ENCODE measurements at regions not wholly inside any gene's neighbourhood (a gene's known extent, or its start where the extent isn't known, plus 50 kb on each side); places are given as distances from the start of the nearest gene placed in this dataset.

GRCh38 chr2:71934595-71935261 lies 212.9 kb downstream of the CYP26B1 start:
- H3K9ac ChIP-seq (ENCODE audit: low read length) = no peak overlapping the region
- no peaks in the 10 kb centered on the region for H3K36me3 ChIP-seq (ENCODE audit: low read length)
- no peaks in the 10 kb centered on the region for H4K20me1 ChIP-seq (ENCODE audit: low read depth, low read length)
- no peak overlapping the region for H3K4me3 ChIP-seq (ENCODE audit: insufficient read depth, low read length, poor library complexity, severe bottlenecking)
- no peaks in the 10 kb centered on the region for H3K79me2 ChIP-seq (ENCODE audit: insufficient read depth, low read length)
- no peak overlapping the region for H3K4me2 ChIP-seq (ENCODE audit: low read depth, low read length, poor library complexity, severe bottlenecking)
- H3F3A ChIP-seq (ENCODE audit: insufficient read depth) = no peaks in the 10 kb centered on the region
- H2AFZ ChIP-seq (ENCODE audit: low read depth, low read length, severe bottlenecking) = no peak overlapping the region
- no peak for TF ChIP-seq CTCF (IDR thresholded peaks at IDR 0.05; ENCODE audit: insufficient read depth, low read length, poor library complexity, severe bottlenecking)
- TF ChIP-seq EZH2phosphoT487 (conservative IDR thresholded peaks at IDR 0.05; ENCODE audit: low read length) = no peak
- H3K9me3 ChIP-seq (ENCODE audit: insufficient read depth, low read length) = no peaks in the 10 kb centered on the region
- H3K9me2 ChIP-seq (replicated peaks; ENCODE audit: insufficient read depth, low read length) = no peaks in the 10 kb centered on the region
- H3K27ac ChIP-seq (ENCODE audit: low read depth, low read length) = no peak overlapping the region
- H3K27me3 ChIP-seq (ENCODE audit: low read length) = no peaks in the 10 kb centered on the region

GRCh38 chr2:71934320-71934593 lies 213.4 kb downstream of the CYP26B1 start:
- Histone ChIP-seq H3K9me3 (ENCODE audit: insufficient read depth, low read length) (no peaks in the 10 kb centered on the region), H3K9ac (ENCODE audit: low read length) (no peak overlapping the region), H3K9me2 (replicated peaks; ENCODE audit: insufficient read depth, low read length) (no peaks in the 10 kb centered on the region), H3K79me2 (ENCODE audit: insufficient read depth, low read length) (no peaks in the 10 kb centered on the region), H3F3A (ENCODE audit: insufficient read depth) (no peaks in the 10 kb centered on the region), H3K36me3 (ENCODE audit: low read length) (no peaks in the 10 kb centered on the region), H2AFZ (ENCODE audit: low read depth, low read length, severe bottlenecking) (no peak overlapping the region), H4K20me1 (ENCODE audit: low read depth, low read length) (no peaks in the 10 kb centered on the region), H3K4me2 (ENCODE audit: low read depth, low read length, poor library complexity, severe bottlenecking) (no peak overlapping the region), H3K27me3 (ENCODE audit: low read length) (no peaks in the 10 kb centered on the region), H3K4me3 (ENCODE audit: insufficient read depth, low read length, poor library complexity, severe bottlenecking) (no peak overlapping the region), H3K27ac (ENCODE audit: low read depth, low read length) (no peak overlapping the region)
- TF ChIP-seq CTCF (IDR thresholded peaks at IDR 0.05; ENCODE audit: insufficient read depth, low read length, poor library complexity, severe bottlenecking) (no peak), EZH2phosphoT487 (conservative IDR thresholded peaks at IDR 0.05; ENCODE audit: low read length) (no peak)

GRCh38 chr2:71933467-71934319 lies 214.0 kb downstream of the CYP26B1 start:
- Histone ChIP-seq H3K9me2 (replicated peaks; ENCODE audit: insufficient read depth, low read length) (no peaks in the 10 kb centered on the region), H3K4me2 (ENCODE audit: low read depth, low read length, poor library complexity, severe bottlenecking) (no peak overlapping the region), H2AFZ (ENCODE audit: low read depth, low read length, severe bottlenecking) (no peak overlapping the region), H3K27ac (ENCODE audit: low read depth, low read length) (no peak overlapping the region), H3K4me3 (ENCODE audit: insufficient read depth, low read length, poor library complexity, severe bottlenecking) (no peak overlapping the region), H3K36me3 (ENCODE audit: low read length) (no peaks in the 10 kb centered on the region), H3K9ac (ENCODE audit: low read length) (no peak overlapping the region), H3K79me2 (ENCODE audit: insufficient read depth, low read length) (no peaks in the 10 kb centered on the region), H4K20me1 (ENCODE audit: low read depth, low read length) (no peaks in the 10 kb centered on the region), H3K9me3 (ENCODE audit: insufficient read depth, low read length) (no peaks in the 10 kb centered on the region), H3K27me3 (ENCODE audit: low read length) (no peaks in the 10 kb centered on the region), H3F3A (ENCODE audit: insufficient read depth) (no peaks in the 10 kb centered on the region)
- no peak for TF ChIP-seq EZH2phosphoT487 (conservative IDR thresholded peaks at IDR 0.05; ENCODE audit: low read length)
- TF ChIP-seq CTCF (IDR thresholded peaks at IDR 0.05; ENCODE audit: insufficient read depth, low read length, poor library complexity, severe bottlenecking) = no peak
